HG03565 (cell line): ENCODE measurements at regions not wholly inside any gene's neighbourhood (a gene's known extent, or its start where the extent isn't known, plus 50 kb on each side); places are given as distances from the start of the nearest gene placed in this dataset.

Source experiments
- ATAC-seq: cut with Tn5 transposase; IDR thresholded peaks from one replicate; pipeline ENCODE4 v1.9.1; 2021; ENCODE audit warnings: mild to moderate bottlenecking, moderate library complexity; ENCODE audit not compliant: unreplicated experiment

DNA sequence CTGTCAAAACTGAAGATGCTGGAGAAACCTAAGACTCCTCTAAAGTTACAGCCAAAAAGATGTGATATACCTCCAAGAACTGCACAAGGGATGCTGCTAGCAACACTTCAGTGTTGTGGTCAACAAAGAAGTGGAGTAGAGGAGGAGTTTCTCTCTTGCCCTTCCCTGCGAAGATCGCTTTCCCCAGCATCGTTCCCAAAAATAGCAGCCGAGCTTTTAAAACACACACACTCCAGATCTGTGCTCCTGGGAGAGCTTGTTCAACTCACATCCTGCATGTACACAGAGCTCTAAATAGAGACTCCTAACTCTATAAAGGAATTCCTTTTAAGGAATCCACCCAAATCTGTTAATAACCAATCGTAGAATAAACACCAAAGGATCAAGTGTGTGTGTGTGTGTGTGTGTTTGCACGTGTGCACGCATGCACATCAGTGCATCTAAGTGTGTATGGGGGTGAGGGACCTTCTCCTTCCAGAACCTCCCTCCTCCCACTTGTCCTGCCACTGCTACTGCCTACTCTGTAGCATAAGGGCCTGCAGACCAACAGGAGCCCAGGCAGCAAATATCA lies 58.5 kb downstream of the PSMG1 start:
- no peak for ATAC-seq

GRCh38 chr21:39123375-39123774 lies 59.9 kb downstream of the PSMG1 start:
- no peak for ATAC-seq

DNA sequence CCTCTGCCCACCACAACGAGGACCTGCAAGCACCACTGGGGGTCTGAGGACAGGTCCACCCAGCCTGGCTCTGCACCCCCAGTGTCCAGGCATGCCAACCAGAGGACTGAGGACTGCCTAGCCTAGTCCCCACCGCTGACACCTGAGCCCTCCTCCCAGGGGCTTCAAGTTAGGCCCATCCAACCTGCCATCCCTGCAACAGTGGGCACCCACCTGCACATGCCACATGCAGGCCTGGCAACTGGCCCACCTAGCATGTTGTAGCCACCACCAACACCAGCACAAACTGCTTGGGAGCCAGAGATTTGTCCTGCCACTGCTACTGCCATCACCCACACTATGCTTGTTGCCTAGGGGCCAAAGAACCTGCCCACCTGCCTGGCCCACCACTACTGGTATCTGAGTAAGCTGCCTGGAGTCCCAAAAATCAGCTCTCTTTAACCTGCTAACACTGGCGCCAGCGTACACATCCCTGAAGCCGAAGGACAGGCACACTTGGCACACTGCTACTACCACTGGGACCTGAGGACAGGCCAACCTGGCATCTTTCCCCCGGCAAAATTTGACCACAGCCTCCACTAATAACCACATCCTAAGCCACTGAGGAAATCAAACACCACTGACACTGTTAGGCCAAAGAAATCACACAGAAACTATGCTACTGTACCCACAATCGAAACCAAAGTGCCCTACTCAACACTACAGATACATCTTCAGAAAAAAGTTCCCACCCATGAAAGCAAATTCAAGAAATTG lies 61.5 kb downstream of the PSMG1 start:
- ATAC-seq, result no peak

DNA sequence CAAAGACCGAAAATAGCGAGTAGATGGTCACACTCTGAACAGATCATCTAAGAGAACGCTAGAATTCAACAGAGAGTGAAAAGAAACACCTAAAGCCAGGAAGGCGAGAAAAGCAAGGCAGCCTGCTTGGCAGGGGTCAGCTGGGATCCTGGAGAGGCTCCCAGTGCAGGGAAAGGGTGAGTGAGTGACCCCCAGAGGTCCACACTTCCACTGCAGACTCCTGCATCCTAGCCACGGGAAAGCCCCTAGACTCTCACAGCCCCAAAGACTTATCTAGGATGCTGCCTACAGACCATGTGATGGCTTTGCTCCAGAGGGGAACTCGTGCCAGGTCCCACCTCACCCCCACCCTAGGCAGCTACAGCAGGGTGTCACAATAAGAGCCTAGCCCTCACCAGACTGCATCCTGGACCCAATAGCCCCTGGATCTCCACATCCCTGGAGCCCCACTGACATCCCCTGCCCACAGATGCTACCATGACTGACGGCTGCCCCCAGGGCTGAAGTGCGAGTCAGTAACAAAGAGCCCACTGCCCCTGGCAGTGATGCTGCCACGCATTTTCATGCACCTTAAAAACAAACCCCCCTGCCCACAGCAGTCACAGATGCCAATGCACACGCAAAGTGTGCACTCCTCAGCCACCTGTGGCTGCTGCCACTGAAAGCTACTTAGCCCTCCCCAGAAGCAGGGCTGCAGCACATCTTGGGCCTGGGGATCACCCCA lies 62.2 kb downstream of the PSMG1 start:
- ATAC-seq, result no peak

DNA sequence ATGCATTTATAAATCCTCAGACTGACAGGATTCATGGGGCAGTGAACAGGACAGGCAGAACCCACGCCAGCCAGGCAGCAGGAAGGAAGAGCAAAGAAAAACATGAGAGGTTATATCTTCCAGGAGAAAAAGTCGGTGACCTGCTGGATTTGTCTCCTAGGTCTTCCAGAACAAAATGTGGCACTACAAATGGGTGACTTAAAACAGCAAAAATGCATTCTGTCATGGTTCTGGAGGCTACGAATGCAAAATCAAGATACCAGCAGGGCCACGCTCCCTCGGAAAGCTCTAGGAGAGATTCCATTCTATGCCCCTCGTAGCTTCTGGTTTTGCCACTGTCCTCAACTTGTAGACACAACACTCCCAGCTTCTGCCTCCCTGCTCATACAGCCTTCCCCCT lies 63.4 kb downstream of the PSMG1 start:
- ATAC-seq, result no peak

DNA sequence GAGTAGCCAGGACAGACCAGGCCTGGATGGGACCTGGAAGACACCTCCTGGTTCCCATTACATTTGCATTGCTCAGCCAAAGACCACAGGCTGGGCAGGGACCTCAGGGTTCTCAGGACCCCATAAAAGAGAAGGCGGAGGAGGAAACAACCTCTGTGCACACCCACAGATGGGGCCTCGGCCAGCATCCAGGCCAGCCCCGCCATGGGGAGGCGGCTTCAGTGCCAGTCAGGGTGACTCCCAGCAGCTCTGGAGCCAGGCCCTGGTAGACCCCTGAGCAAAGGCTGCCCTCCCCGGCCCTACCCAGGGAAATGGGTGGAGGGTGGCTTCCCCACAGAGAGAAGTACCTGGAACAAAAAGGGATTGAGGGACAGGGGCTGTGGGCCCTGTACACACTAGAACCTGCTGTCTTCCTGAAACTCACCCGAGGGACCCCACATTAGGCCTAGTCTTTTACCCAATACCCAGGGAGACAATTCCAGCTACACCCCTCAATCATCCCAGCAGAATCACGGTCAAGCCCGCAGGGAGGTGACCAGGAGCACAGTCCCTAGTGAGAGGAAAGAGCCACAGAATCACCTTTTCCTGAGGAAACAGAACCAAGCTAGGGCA lies 64.5 kb downstream of the PSMG1 start:
- no peak for ATAC-seq

DNA sequence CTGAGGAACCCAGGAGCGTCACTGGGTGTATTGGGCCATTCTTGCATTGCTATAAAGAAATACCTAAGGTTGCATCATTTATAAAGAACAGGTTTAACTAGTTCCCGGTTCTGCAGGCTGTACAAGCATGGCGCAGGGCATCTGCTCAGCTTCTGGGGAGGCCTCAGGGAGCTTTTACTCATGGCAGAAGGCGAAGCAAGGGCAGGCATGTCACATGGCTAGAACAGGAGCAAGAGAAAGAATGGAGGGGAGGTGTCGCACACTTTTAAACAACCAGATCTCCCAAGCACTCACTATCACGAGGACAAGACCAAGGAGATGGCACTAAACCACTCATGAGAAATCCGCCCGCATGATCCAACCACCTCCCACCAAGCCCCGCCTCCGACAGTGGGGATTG lies 65.2 kb downstream of the PSMG1 start:
- no peak for ATAC-seq

DNA sequence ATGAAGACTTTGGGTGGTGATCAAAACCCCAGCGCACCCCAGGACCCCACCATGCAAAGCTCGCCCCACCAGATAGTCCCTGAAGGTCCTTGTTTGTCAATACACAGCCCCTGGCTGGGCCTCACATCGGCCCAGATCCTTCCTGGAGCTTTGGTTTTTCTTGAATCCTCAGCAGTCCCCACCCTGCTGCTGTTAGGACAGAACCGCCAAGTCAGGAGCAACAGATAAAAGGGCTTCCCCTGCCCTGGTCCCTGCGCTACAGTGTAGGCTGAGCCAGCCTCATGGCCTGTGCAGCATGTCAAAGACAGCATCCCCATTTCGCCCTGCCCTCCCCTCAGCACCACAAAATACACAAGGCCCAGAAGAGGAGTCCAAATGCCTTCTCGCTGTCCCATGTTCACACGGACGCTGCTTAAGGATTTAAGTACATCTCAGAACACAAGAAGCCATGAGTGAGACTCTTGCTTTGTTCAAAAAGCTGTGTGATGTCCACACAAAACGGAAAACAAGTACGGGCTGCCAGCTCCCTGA lies 65.7 kb downstream of the PSMG1 start:
- no peak for ATAC-seq

- ATAC-seq, result no peak
These were observed 66.4 kb downstream of the PSMG1 start for GRCh38 chr21:39116761-39117439.

DNA sequence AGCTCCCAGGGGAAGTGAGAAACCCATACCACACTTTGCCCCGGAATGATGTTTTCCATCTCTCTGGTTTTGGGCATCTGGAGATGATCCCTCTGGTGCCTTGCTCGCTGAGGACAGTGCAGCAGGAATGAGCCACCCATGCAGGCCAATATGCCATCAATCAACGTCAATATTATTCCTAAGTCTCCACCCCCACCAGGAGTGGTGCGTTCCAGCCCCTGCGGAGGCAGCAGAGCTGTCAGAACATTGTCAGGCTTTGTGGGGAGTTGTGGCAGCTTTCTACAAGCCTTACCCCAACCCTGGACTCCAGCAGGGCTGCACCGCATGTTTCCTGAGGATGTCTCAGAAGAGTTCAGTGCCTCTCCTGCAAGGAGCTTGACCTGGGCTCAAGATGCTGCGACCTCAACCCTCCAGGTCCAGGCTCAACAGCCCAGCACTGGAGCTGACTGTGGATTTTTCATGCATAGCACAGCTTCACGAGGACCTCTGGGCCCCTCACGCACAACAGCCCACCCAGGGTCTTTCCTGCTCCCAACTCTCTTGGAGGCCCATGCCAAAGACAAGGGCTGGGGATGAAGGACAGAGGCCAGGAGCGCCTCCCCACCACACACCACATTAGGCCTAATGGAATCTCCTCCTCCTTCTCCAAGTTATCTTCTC lies 67.5 kb downstream of the PSMG1 start:
- no peak for ATAC-seq

DNA sequence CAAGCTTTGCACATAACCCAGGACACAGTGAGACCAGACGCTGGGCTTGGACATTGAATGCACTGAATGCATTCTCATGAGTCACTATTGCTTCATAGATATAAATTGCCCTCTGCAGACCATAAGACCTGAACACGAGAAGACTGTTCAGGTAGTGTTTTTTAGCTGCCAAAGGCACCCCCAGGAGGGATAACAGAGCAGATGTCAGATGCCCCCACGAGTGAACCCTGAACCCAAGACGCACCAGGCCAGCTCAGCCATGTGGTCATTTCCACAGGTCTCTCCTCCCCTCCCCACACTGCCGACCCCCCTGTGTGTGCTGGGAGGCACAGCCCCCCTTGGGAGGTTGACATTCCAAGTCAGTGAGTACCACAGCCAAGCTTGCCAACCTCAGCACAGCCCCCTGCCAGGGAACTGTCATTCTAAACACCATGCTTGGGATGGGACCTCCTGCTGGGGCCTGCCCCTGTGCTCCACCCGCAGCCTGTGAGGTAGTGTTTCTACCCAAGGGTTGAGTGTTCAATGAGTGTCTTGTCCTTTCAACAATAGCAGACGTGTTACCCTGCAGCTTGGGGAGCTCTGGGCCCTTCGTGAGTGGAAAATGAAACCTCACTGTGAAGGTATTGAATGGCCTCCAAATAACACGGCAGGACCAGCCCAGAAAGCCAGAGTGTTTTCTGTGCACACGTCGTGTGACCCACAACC lies 68.2 kb downstream of the PSMG1 start:
- no peak for ATAC-seq

- ATAC-seq, result no peak
These were observed 71.2 kb downstream of the PSMG1 start for GRCh38 chr21:39111931-39112550.

DNA sequence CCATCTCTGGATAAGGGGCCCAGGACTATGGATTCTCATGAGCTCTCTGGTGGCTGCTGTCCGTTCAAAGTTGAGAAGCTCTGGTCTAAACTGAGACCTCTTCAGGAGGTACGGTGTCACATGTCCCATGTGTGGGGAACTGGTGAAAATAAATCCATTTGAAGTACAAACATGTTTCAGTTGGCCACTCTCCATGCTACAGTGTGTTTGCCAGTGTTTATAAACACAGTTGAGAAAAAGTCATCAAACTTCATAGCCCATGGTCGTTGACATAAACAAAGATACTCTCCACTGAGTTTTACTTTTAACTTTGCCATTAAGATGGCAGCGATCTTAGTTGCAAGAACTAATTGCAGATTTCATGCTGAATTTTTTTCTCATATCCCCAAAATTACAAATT lies 72.8 kb downstream of the PSMG1 start:
- no peak for ATAC-seq

- no peak for ATAC-seq
These were observed 73.5 kb downstream of the PSMG1 start for GRCh38 chr21:39109596-39110210.

DNA sequence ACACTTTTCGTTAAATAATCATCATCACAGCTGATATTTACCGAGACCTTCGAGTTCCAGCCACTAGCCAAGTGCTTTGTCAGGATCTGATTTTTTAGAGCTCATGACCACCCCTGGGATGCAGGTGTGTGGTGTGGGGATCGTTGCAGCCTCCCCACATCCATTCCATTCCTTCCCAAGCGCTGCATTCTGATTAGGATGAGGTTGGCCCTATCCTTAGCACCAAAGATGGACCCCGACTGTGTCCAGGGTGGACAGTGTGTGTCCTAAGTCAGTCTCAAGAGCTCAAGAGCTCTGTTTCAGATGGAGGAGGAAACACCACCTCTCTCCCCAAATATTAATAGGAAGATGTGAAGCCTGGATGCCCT lies 74.1 kb downstream of the PSMG1 start:
- no peak for ATAC-seq

DNA sequence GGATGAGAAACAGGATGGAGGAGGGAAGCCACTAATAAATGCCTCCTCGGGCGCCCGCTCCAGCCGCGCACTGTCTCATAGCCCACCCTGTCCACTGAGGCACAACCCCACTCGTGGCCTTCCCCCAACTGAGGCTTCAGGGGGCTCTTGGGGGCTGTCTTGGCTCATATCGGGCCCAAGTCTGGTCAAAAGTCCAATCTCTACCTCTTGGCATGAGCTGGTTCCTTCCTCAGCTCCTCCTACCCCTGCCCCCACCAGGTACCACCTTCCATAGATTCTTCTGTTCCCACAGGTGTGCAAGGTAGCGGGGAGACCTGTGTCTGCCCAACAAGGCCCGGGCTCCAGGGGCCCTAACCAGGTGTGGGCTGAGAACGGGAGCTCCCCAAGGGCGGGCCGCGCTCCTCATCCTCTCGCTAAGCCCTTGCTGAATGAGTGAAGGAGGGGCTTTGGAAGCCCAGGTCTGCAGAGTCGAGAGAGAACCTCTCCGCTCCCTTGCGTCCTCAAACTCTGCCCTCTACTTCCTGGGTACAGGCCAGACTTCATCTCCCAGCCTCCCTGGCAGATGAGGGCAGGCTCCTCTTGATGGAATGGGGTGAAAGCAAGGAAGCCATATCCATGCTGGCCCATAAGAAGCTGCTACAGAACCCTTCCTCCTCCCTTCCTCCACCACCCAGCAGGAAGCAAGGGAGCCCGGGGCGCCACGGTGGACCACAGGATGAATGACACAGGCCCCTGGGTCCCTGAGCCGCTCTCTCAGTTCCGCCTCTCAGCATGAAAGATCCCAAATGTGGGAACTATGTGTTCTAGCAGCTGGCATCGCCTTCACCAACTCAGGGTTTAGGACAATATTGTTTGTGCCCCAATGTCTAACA lies 74.7 kb downstream of the PSMG1 start:
- ATAC-seq, result no peak

GRCh38 chr21:39107739-39108138 lies 75.5 kb downstream of the PSMG1 start:
- no peak for ATAC-seq

DNA sequence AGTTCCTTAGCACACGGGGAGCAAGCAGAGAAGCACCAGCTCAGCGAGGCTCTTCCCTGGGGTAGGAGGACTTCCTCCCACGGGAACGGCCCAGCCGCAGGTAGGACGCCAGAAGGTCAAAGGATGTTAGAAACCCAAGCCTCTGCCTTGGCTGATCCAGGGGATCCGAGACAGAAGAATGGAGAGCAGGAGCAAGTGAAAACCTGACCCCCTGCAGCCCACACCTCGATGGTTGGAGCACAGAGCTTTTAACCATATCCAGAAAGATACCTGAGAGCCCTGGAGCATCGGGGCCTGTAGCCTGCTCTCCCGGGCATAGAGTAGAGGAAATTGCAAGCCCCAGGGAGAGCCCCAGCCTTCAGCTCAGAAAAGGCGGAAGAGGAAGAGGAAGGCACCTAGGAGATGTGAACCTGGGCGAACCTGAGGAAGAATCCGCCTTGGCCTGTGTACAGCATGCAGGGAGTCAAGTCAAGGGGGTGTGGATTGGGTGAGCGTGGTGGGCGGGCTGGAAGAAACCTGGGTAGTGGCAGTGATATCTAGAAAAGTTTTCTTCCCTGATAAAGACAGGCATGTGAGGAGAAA lies 76.3 kb downstream of the PSMG1 start:
- ATAC-seq, result no peak
